Stimulated activated naive B cell treated with anti-CD40 and anti-IgM and Interleukin-4, amounts not matched to agents 10 μg/mL and 1 μg/mL and 100 μg/mL, for 72 hours (primary cell): ENCODE measurements at regions not wholly inside any gene's neighbourhood (a gene's known extent, or its start where the extent isn't known, plus 50 kb on each side); places are given as distances from the start of the nearest gene placed in this dataset.

Source experiments
- ATAC-seq, 2 donors: fragments of 150-1000 bp; cut with Tn5 transposase; replicated peaks; 2 replicates each; pipeline ENCODE4 v1.10.0; 2021; ENCODE audit warnings: moderate library complexity in 1 of 2
- DNase-seq: peaks from one replicate; pipeline ENCODE4 v3.0.0; 2021
- H3K27ac Mint-ChIP-seq: one replicate; pipeline ENCODE4 v1.8.0; 2022; ENCODE audit warnings: mild to moderate bottlenecking, mixed read lengths
- H3K27me3 Mint-ChIP-seq, 2 donors: one replicate each; pipeline ENCODE4 v1.8.0; 2022; ENCODE audit warnings: mixed read lengths in 2 of 2
- H3K36me3 Mint-ChIP-seq, 2 donors: one replicate each; pipeline ENCODE4 v1.8.0; 2022; ENCODE audit warnings: mixed read lengths in 2 of 2, mild to moderate bottlenecking in 1 of 2
- H3K4me1 Mint-ChIP-seq, 2 donors: one replicate each; pipeline ENCODE4 v1.8.0; 2022; ENCODE audit warnings: mixed read lengths in 2 of 2, mild to moderate bottlenecking in 1 of 2
- H3K4me3 Mint-ChIP-seq, 2 donors: one replicate each; pipeline ENCODE4 v1.8.0; 2022; ENCODE audit warnings: mild to moderate bottlenecking in 2 of 2, mixed read lengths in 2 of 2, moderate library complexity in 1 of 2
- H3K9me3 Mint-ChIP-seq, 2 donors: one replicate each; pipeline ENCODE4 v1.8.0; 2022; ENCODE audit warnings: mixed read lengths in 2 of 2, mild to moderate bottlenecking in 1 of 2

GRCh38 chr9:79255651-79256260, 316.0 kb upstream of the TLE4 start:
- Mint-ChIP-seq H3K4me1 (no peaks in the 10 kb centered on the region), H3K4me3 (no peak overlapping the region), H3K9me3 (no peaks in the 10 kb centered on the region), H3K27me3 (peaks cover 12 to 14% of the 10 kb centered on the region in 2 donors), H3K36me3 (no peaks in the 10 kb centered on the region), H3K27ac (no peak overlapping the region)
- DNase-seq: no peak
- no peak for ATAC-seq

DNA sequence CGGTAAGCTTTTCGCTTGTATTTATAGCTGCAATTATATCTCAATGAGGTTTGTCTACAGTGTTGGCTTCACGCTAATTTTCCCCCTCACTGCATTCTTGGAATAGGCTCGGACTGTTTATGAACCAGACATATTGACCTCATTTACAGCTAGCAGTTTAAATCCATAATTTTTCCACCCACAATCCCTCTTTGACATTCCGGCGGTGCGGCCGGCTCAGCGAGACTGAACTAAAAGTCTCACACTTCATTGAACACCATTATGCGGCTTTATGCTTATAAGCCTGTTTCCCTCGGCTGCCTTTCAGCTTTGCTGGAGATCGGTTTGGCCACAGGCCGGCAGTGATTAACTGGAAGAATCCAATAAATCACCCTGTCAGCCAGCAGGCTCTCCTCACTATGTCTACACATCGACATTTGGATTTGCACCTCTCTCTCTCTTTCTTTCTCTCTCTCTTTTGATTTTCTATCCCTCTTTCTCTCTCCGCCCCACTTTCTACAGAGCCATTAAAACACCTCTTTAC, 315.0 kb upstream of the TLE4 start:
- Mint-ChIP-seq H3K9me3 (no peaks in the 10 kb centered on the region), H3K4me1 (no peaks in the 10 kb centered on the region), H3K36me3 (no peaks in the 10 kb centered on the region), H3K4me3 (no peak overlapping the region), H3K27ac (no peak overlapping the region), H3K27me3 (peaks cover 19 to 21% of the 10 kb centered on the region in 2 donors)
- ATAC-seq (no peak), DNase-seq (no peak)

DNA sequence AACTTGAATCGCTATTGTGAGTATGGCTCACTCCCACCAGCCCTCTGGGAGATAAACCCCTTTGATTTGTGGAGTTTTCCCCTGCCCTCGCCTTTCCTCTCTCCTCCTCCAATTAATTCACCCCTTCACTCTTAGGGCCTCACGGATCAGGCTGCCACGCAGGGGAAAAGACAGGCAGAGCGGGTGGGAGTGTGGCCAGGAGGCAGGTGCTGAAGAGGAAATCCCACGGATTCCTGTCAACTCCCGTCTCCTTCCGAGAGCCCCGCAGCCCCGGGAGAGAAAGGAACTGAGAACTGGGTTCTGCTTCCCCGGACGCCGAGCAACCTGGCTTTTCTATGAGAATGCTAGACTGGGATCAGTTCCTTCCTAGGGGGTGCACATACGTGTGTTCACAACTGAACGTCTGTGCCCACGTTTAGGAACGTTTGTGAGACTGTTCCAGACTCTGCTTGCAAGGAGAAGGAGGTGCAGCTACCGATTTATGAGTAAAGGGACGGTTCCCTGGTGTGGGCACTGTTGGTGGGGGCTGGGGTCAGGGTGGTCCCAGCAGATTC, 314.5 kb upstream of the TLE4 start:
- DNase-seq (no peak), ATAC-seq (no peak)
- no peaks in the 10 kb centered on the region for H3K36me3 Mint-ChIP-seq
- H3K4me3 Mint-ChIP-seq: no peak overlapping the region
- peaks cover 19 to 21% of the 10 kb centered on the region in 2 donors for H3K27me3 Mint-ChIP-seq
- no peaks in the 10 kb centered on the region for H3K4me1 Mint-ChIP-seq
- no peak overlapping the region for H3K27ac Mint-ChIP-seq
- H3K9me3 Mint-ChIP-seq: no peaks in the 10 kb centered on the region

DNA sequence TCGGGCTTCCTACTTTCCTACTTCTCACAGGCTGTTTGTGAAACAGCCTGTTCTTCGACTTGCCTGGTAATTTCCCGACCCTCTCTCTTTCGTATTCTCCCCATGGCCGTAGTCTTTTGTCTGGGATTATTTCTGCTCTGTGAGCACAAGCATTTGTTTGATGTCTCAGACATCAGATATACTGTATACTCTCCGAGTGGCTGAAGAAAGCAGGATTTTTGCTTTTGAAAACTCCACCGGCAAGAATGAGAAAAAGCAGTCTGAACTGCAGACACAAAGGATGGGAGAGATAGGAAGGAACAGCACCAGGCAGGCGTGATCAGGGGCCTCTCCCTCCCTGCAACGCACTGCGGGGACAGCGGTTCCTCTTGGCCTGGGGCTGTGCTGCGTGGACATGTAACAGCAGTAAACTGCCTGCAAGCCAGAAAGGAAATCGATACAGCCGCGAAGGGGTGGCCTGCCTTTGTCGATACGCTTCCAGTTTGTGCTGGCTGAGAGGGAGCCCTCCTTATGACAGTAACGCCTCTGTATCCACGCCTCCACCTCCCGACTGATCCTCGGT, 313.9 kb upstream of the TLE4 start:
- no peaks in the 10 kb centered on the region for H3K36me3 Mint-ChIP-seq
- no peak overlapping the region for H3K4me3 Mint-ChIP-seq
- no peak for DNase-seq
- no peak overlapping the region for H3K27ac Mint-ChIP-seq
- H3K9me3 Mint-ChIP-seq: peaks cover 3% of the 10 kb centered on the region in 2 donors
- H3K4me1 Mint-ChIP-seq: no peaks in the 10 kb centered on the region
- peaks cover 22 to 24% of the 10 kb centered on the region in 2 donors for H3K27me3 Mint-ChIP-seq
- no peak for ATAC-seq

DNA sequence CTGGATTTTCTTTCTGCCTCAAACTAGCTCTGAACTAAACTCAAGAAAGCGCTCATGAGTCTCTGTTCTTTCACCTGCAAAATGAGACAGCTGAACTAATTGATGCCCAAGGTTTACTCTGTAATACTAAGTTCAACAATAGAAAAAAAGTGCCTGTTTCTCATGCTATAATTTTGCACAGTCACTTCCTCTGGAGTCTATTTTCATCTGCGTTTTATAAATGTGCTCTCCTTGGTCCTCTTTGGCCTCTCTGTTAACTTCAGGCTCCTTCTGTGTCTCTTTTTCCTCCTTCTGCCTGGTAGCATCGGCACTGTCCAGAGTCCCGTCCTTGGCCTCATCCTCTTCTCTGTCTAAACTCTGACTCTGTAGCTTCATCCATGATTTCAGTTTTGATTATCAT, 311.9 kb upstream of the TLE4 start:
- peaks cover 1 to 5% of the 10 kb centered on the region in 2 donors for H3K4me1 Mint-ChIP-seq
- H3K9me3 Mint-ChIP-seq: peaks cover 5 to 6% of the 10 kb centered on the region in 2 donors
- ATAC-seq: no peak
- H3K27ac Mint-ChIP-seq: no peak overlapping the region
- no peak for DNase-seq
- peaks cover 34 to 36% of the 10 kb centered on the region in 2 donors for H3K27me3 Mint-ChIP-seq
- H3K36me3 Mint-ChIP-seq: no peaks in the 10 kb centered on the region
- no peak overlapping the region for H3K4me3 Mint-ChIP-seq

DNA sequence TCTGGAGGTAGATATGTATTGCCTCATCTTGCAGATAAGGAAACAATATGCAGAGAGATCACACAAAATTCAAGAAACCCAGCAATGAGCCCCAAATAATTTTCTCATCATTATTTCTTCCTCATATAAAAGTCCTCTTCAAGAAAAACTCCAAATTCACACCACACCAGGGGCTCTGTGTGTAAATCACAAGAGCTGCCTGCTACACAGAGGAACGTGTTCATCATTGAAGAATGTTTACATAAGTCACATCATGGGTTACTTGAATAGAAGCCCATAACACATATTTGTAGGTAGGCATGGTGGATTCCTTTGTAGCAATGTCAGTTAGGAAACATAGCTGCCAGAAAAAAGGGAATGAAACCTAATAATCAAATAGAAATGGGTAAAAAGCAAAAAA, 308.1 kb upstream of the TLE4 start:
- Mint-ChIP-seq H3K9me3 (peaks cover 5 to 6% of the 10 kb centered on the region in 2 donors), H3K27ac (no peak overlapping the region), H3K27me3 (peaks cover 34 to 39% of the 10 kb centered on the region in 2 donors), H3K36me3 (no peaks in the 10 kb centered on the region), H3K4me3 (no peak overlapping the region), H3K4me1 (peaks cover 1 to 5% of the 10 kb centered on the region in 2 donors)
- DNase-seq (no peak), ATAC-seq (no peak)

- Mint-ChIP-seq H3K27me3 (peaks cover 30 to 35% of the 10 kb centered on the region in 2 donors), H3K9me3 (peaks cover 5 to 6% of the 10 kb centered on the region in 2 donors), H3K27ac (no peak overlapping the region), H3K4me3 (no peak overlapping the region), H3K4me1 (peaks cover 1 to 5% of the 10 kb centered on the region in 2 donors), H3K36me3 (no peaks in the 10 kb centered on the region)
- ATAC-seq (no peak), DNase-seq (no peak)
Measured at GRCh38 chr9:79264041-79264440, 307.7 kb upstream of the TLE4 start.

GRCh38 chr9:79264511-79265355, 307.0 kb upstream of the TLE4 start:
- H3K27ac Mint-ChIP-seq: no peak overlapping the region
- no peak for ATAC-seq
- H3K36me3 Mint-ChIP-seq: no peaks in the 10 kb centered on the region
- DNase-seq: no peak
- peaks cover 5 to 6% of the 10 kb centered on the region in 2 donors for H3K9me3 Mint-ChIP-seq
- H3K4me3 Mint-ChIP-seq: no peak overlapping the region
- H3K27me3 Mint-ChIP-seq: peaks cover 28 to 33% of the 10 kb centered on the region in 2 donors
- peaks cover 1 to 5% of the 10 kb centered on the region in 2 donors for H3K4me1 Mint-ChIP-seq

DNA sequence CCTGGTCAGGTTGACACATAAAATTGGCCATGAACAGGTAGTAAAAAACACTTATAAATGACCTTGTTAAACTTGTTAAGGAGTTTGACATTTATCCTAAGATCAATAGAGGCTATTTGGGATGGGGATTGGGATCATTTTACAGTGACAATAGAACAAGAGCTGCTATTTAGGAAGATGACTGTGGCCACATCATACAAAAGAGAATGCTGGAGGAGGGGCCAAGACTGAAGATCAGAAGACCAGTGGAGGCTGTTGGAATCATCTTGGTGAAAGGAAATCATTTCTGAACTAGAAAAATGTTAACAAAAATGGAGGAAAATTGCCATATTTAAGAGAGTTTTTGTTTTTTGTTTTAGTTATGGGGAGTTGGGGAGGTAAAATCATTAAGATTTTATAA, 304.8 kb upstream of the TLE4 start:
- Mint-ChIP-seq H3K27me3 (peaks cover 15 to 19% of the 10 kb centered on the region in 2 donors), H3K9me3 (peaks cover 5 to 6% of the 10 kb centered on the region in 2 donors), H3K27ac (no peak overlapping the region), H3K4me1 (peaks cover 1 to 5% of the 10 kb centered on the region in 2 donors), H3K36me3 (no peaks in the 10 kb centered on the region), H3K4me3 (no peak overlapping the region)
- ATAC-seq (no peak), DNase-seq (no peak)

DNA sequence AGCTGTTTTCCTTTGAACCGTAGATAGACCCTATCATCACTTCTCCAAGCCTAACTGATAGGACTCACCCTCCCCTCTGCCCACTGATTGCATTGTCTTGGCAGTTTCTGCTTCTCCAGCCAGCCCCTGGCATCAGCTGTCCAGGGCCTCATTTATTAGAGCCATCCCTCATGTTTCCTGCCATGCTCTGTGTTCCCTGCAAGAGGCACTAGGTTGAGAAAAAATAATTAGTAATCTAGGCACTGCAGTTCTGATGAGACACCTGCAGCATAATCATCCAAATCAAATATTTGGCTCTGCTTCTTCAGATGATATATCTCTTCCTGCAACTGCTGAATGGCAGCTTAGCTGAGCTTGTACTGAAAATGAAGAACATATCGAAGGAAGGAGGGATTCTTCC, 303.0 kb upstream of the TLE4 start:
- H3K27ac Mint-ChIP-seq: no peak overlapping the region
- DNase-seq: no peak
- ATAC-seq: no peak
- no peaks in the 10 kb centered on the region for H3K36me3 Mint-ChIP-seq
- H3K9me3 Mint-ChIP-seq: no peaks in the 10 kb centered on the region
- no peak overlapping the region for H3K4me3 Mint-ChIP-seq
- peaks cover 8 to 12% of the 10 kb centered on the region in 2 donors for H3K27me3 Mint-ChIP-seq
- peaks cover 1 to 5% of the 10 kb centered on the region in 2 donors for H3K4me1 Mint-ChIP-seq

DNA sequence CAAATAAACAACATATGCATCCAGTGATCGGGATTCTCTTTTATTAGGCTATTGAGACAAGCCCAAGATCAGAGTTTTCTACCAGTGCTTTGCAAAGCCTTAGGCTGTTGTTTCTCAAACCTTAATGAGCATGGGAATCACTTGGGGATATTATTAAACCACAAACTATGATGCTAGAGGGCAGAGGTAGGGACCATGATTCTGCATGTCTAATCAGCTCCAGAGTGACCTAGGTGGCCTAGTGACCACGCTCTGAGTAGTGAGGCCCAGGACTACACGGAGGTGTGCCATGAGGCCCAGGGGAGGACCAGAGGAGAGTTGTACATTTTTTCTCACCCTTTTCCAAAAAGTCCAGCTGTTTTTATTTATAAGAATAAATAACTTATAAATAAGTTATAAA, 298.5 kb upstream of the TLE4 start:
- no peaks in the 10 kb centered on the region for H3K4me1 Mint-ChIP-seq
- no peaks in the 10 kb centered on the region for H3K9me3 Mint-ChIP-seq
- H3K27me3 Mint-ChIP-seq: no peaks in the 10 kb centered on the region
- ATAC-seq (no peak), DNase-seq (no peak)
- no peak overlapping the region for H3K27ac Mint-ChIP-seq
- no peaks in the 10 kb centered on the region for H3K36me3 Mint-ChIP-seq
- no peak overlapping the region for H3K4me3 Mint-ChIP-seq

DNA sequence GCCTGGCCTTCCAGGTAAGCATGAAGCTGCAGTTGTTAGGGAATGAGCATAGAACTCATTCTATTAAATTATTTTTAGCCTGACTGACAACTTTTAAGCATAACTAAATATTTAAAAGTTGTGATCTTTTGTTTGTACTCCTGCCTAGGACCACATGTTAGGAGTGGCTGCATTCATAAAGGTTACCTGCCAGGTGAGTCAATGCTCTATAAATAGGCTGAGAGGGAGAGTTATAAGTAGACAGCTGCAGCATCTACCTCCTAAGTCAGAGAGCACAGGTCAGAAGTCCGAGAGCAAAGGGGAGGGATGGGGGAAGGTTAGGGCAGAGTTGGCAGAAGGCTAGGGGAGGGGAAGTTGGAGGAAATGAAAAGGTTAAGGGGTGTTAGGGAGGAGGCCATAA, 292.4 kb upstream of the TLE4 start:
- H3K4me3 Mint-ChIP-seq: no peak overlapping the region
- no peak for DNase-seq
- H3K27ac Mint-ChIP-seq: no peak overlapping the region
- H3K9me3 Mint-ChIP-seq: peaks cover 0 to 3% of the 10 kb centered on the region in 2 donors
- ATAC-seq: no peak
- H3K4me1 Mint-ChIP-seq: no peaks in the 10 kb centered on the region
- no peaks in the 10 kb centered on the region for H3K36me3 Mint-ChIP-seq
- peaks cover 4 to 12% of the 10 kb centered on the region in 2 donors for H3K27me3 Mint-ChIP-seq

DNA sequence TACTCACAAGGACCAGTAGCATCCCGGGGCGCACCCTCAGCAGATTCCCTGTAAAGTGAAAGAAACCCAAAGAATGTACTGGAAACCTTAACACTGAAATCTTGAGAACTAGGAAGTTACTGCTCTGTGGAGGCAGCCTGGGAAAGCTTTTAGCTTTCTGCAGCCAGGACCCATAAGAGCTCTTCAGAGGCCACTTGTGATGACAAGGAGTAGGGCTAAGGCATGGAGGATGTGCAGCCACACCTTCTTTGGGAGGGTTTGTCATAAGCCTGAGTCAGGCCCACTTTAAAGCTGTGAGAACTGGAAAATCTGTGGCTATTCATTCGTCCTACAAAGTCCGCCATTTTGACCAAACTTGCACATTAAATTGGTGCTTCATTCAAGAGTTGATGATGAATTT, 291.1 kb upstream of the TLE4 start:
- peaks cover 0 to 3% of the 10 kb centered on the region in 2 donors for H3K9me3 Mint-ChIP-seq
- no peaks in the 10 kb centered on the region for H3K4me1 Mint-ChIP-seq
- peaks cover 4 to 12% of the 10 kb centered on the region in 2 donors for H3K27me3 Mint-ChIP-seq
- H3K36me3 Mint-ChIP-seq: no peaks in the 10 kb centered on the region
- no peak overlapping the region for H3K4me3 Mint-ChIP-seq
- ATAC-seq (no peak), DNase-seq (no peak)
- no peak overlapping the region for H3K27ac Mint-ChIP-seq

GRCh38 chr9:79284081-79284480, 287.7 kb upstream of the TLE4 start:
- DNase-seq: no peak
- H3K36me3 Mint-ChIP-seq: no peaks in the 10 kb centered on the region
- H3K27ac Mint-ChIP-seq: no peak overlapping the region
- peaks cover under 1 to 8% of the 10 kb centered on the region in 2 donors for H3K27me3 Mint-ChIP-seq
- no peaks in the 10 kb centered on the region for H3K4me1 Mint-ChIP-seq
- H3K9me3 Mint-ChIP-seq: peaks cover 0 to 1% of the 10 kb centered on the region in 2 donors
- H3K4me3 Mint-ChIP-seq: no peak overlapping the region
- ATAC-seq: no peak
